HL-60 (cell line): ENCODE measurements at regions not wholly inside any gene's neighbourhood (a gene's known extent, or its start where the extent isn't known, plus 50 kb on each side); places are given as distances from the start of the nearest gene placed in this dataset.

Experiments used
- DNase-seq, 2 experiments: peaks; one replicate each; pipeline ENCODE4 v3.0.0-alpha.2; 2010 to 2020; ENCODE audit warnings: low read depth in 1 of 2, low spot score in 1 of 2
- H3K27ac ChIP-seq: fragments of 250-450 bp; sonication (Bioruptor Pico); replicated peaks from 2 replicates; pipeline ENCODE4 v1.5.1; 2020; ENCODE audit warnings: mild to moderate bottlenecking, moderate library complexity
- H3K27me3 ChIP-seq: fragments of 250-450 bp; sonication (Bioruptor Pico); 2 replicates; pipeline ENCODE4 v1.5.1; 2021; ENCODE audit warnings: mild to moderate bottlenecking, moderate library complexity; ENCODE audit not compliant: insufficient read depth, poor library complexity, severe bottlenecking
- H3K4me3 ChIP-seq: replicated peaks from 2 replicates; pipeline ENCODE4 v1.5.1; 2011; ENCODE audit warnings: mild to moderate bottlenecking, control low read depth, low read length; ENCODE audit not compliant: insufficient read depth
- CTCF ChIP-seq: IDR thresholded peaks from one replicate; pipeline ENCODE4 v1.5.1; 2011; ENCODE audit warnings: low read length, control low read depth, inconsistent platforms; ENCODE audit not compliant: insufficient read depth
- GABPA ChIP-seq: IDR thresholded peaks from 2 replicates; pipeline ENCODE4 v1.6.1; 2012; ENCODE audit warnings: low read depth
- POLR2AphosphoS5 ChIP-seq: IDR thresholded peaks from 2 replicates; pipeline ENCODE4 v1.6.1; 2012; ENCODE audit warnings: low read depth
- SPI1 ChIP-seq: IDR thresholded peaks from 2 replicates; pipeline ENCODE4 v1.6.1; 2012; ENCODE audit warnings: low read depth, mild to moderate bottlenecking, borderline replicate concordance
- TF ChIP-seq, protein P1 (sequence below): IDR thresholded peaks from 2 replicates; pipeline ENCODE4 v1.6.1; 2012; ENCODE audit warnings: low read depth; ENCODE audit not compliant: insufficient replicate concordance

- DNase-seq, result no peak
- Histone ChIP-seq H3K27me3 (no peaks in the 10 kb centered on the region), H3K4me3 (no peak overlapping the region), H3K27ac (no peak overlapping the region)
- TF ChIP-seq SPI1 (no peak), POLR2AphosphoS5 (no peak), CTCF (no peak), GABPA (no peak)
- TF ChIP-seq, protein P1, sequence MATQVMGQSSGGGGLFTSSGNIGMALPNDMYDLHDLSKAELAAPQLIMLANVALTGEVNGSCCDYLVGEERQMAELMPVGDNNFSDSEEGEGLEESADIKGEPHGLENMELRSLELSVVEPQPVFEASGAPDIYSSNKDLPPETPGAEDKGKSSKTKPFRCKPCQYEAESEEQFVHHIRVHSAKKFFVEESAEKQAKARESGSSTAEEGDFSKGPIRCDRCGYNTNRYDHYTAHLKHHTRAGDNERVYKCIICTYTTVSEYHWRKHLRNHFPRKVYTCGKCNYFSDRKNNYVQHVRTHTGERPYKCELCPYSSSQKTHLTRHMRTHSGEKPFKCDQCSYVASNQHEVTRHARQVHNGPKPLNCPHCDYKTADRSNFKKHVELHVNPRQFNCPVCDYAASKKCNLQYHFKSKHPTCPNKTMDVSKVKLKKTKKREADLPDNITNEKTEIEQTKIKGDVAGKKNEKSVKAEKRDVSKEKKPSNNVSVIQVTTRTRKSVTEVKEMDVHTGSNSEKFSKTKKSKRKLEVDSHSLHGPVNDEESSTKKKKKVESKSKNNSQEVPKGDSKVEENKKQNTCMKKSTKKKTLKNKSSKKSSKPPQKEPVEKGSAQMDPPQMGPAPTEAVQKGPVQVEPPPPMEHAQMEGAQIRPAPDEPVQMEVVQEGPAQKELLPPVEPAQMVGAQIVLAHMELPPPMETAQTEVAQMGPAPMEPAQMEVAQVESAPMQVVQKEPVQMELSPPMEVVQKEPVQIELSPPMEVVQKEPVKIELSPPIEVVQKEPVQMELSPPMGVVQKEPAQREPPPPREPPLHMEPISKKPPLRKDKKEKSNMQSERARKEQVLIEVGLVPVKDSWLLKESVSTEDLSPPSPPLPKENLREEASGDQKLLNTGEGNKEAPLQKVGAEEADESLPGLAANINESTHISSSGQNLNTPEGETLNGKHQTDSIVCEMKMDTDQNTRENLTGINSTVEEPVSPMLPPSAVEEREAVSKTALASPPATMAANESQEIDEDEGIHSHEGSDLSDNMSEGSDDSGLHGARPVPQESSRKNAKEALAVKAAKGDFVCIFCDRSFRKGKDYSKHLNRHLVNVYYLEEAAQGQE, result no peak
Measured at GRCh38 chr16:79982862-79983261, 382.3 kb upstream of the MAF start.

DNA sequence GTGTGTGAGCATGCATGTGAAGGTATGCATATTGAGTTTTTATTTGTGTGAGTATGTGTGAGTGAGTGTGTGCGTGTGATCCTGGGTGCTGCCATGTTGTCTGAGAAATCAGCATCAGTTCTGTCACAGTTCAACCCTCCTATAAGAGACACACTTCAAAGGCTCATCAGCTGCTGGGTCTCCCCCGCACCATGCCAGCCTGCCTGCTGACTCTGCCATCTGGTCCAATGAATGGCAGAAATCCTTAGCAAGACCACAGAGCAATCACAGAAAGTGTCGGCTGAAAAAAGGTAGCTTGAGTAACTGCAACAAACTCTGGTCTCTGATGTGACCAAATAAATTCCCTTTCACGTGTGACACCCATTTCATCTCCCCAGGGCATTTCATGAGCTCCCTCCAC lies 381.8 kb upstream of the MAF start:
- TF ChIP-seq, protein P1, result no peak
- TF ChIP-seq CTCF (no peak), POLR2AphosphoS5 (no peak), SPI1 (no peak), GABPA (no peak)
- Histone ChIP-seq H3K4me3 (no peak overlapping the region), H3K27ac (no peak overlapping the region), H3K27me3 (no peaks in the 10 kb centered on the region)
- DNase-seq, result no peak

DNA sequence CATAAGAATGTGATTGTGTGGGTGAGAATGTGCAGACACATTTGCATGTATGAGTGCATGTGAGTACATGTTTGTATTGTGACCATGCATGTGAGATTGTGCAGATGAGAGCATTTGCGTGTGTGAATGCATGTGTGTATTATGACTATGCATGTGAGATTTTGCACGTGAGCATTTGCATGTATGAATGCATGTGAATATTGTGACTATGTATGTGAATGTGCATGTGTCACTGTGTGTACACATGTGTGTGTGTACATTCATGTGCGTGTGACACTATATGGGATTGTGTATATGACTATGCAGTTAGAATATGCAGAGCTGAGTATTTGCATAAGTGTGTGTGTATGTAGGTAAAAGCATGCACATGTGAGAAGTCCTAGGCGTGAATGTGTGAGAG lies 381.3 kb upstream of the MAF start:
- Histone ChIP-seq H3K27me3 (no peaks in the 10 kb centered on the region), H3K27ac (no peak overlapping the region), H3K4me3 (no peak overlapping the region)
- DNase-seq, result no peak
- no peak for TF ChIP-seq CTCF
- TF ChIP-seq GABPA, result no peak
- no peak for TF ChIP-seq SPI1
- TF ChIP-seq, protein P1, result no peak
- no peak for TF ChIP-seq POLR2AphosphoS5
